Activated T-cell treated with anti-CD3 and anti-CD28 coated beads for 1 hour (primary cell): ENCODE measurements at regions not wholly inside any gene's neighbourhood (a gene's known extent, or its start where the extent isn't known, plus 50 kb on each side); places are given as distances from the start of the nearest gene placed in this dataset.

ENCODE experiments used
- DNase-seq: peaks from one replicate; pipeline ENCODE4 v3.0.0-alpha.2; 2020; ENCODE audit warnings: low read depth

DNA sequence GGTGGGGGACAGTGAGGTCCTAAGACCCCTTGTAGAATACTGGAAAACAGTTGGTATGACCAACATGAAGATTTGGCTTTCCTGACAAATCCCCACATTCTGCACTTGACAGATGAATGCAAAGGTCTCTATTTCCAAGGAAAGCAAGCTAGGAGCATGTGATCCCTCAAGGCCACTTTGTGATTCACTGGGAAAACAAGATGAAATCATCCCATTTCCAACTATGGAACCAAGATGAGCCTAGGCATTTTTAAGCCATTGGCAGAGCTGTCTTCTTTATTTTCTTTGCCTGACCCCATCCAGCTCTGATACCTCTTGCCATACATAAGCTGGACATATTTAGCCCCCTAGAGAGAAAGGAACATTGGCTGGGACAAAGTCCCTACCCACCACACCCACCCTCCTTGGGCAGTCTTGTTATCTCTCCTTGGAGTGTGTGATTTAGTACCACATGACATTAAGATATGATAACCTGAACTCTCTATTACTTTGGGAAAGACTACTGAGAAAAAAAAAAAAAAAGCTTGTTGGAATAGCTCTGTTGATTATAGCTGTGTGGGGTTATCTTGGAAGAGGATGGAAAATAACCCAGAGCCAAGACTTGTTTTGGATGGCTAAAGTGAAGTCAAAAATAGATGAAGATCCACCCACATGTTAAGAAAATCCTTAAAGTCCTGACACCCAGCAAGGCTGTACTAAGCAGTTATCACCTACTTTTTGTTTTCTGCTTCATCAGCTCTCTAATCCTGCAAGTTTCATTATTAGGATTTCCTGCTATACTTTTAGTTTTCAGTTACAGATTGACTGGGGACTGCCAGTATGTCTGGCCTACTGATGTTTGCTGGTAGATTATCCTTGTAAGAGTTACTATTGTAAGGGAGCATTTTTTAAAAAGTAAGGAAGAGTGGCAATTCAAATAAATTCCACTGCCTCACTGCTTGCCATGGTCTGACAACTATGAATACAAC lies 90.1 kb upstream of the PREP start:
- no peak for DNase-seq

- no peak for DNase-seq
Measured at GRCh38 chr6:105489216-105489530, 86.3 kb upstream of the PREP start.

DNA sequence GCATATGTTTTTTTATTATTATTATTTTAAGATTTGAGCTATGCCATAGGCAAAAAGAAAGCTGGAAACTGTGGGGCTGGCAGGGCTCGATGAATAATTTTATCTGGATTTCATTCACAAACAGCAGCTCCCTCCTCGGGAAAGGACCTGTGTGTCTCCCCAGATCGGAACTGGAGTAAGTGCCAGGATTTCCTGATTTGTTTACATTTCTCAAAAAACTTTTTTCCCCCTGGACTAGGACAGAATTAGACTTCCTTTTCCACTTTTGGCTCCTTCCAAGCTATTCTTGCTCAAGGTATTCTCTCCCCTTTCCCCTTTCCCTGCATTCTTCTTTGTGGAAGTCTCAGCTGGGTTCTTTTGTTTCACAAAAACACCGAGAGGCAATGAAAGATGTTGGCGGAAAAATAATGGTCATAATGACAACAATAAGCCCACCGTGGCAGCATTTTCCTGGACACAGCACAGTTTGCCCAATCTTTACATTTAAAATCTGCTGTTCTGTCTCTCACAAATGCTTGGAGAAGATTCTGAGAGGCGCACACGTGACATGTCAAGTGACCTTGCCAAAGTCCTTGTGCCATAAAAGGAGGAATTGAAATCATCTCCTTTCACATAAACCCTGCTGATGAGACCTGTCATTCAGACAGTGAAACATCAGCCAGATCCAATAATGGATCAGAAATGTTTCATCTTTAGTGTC lies 85.8 kb upstream of the PREP start:
- no peak for DNase-seq

DNA sequence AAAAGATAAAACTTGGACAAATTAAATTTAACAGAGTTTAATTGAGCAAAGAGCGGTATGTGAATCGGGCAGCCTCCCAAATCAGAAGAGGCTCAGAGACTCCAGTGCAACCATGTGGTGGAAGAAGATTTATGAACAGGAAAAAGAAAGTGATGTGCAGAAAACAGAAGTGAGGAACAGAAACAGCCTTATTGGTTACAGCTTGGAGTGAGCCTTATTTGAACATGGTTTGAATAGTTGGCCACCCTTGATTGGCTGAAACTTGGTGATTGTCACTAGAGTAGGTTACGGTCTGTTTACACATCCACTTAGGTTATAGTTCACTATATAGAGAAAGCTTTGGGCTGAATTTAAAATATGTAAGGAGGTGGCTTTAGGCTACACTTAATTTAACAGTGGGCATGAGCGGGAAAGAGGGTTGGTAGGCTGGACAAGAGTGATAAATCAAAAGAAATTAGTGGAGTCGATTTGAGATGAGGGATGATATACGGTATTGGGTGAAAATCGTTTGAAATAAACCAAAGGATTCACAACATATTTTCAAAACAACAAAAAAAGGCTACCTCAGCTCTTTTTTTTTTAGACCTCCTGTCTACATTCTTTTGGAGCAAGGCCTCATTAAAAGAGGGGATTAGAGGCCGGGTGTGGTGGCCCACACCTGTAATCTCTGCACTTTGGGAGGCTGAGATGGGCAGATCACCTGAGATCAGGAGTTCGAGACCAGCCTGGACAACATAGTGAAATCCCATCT lies 84.3 kb upstream of the PREP start:
- no peak for DNase-seq

GRCh38 chr6:105485456-105485855 lies 82.6 kb upstream of the PREP start:
- no peak for DNase-seq

DNA sequence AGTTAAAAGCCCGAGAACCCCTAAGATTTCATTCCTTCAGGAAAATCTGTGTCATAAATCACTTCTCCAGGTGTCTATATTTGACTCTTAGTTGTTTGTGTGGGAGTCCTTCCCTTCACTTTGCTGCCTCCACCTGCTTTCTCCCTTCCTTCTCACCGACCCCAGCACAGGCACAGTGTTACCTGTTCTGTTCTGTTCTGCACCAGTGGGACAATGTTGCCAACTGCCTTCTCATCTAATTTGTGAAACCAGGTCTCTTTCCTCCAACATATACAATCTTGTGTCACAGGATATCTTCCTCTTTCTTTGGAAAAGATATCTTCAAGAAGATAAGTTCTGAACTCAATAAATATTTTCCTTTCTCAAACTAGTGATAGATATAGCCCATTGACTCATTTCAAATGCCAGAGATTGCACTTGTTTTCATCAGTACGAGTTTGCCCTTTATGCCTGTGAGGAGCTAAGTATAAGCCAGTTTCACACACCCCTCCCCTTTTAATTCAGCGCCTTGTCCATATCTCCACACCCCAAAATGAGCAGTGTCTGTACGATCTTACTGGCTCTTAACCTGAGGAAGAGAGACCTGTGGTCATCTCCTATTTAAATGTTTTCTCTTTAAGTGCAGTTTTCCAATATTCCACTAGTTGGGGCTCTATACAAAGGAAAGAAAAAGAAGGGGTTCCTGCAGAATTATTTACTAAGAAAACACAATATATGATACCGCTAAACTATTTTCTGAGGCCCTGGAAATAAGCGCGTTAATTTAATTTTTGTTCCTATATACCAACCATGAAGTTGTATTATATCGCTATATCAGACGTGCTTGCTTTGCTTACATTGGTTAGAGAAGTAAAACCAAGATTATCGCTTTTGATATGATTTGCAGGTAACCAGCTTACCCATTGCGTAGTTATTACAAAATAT lies 81.6 kb upstream of the PREP start:
- DNase-seq = no peak

DNA sequence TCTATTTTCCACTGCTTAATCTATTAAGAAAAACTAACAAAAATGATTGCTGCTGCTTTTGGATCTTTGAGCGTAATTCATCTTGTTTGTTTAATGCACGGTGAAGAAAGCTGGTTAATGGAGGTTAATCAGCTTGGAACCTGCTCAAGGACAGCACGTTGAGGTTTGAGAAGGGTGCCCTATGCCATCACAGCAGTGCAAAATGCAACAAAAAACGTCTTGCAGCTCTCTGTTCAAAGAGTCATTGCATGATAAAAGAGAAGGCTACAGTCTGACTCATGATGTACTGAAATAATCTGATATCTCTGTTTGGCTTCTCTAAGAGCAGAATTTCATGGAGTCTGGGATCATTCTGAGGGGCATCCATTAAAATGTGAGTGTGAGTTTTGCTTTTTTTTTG lies 80.6 kb upstream of the PREP start:
- no peak for DNase-seq

DNA sequence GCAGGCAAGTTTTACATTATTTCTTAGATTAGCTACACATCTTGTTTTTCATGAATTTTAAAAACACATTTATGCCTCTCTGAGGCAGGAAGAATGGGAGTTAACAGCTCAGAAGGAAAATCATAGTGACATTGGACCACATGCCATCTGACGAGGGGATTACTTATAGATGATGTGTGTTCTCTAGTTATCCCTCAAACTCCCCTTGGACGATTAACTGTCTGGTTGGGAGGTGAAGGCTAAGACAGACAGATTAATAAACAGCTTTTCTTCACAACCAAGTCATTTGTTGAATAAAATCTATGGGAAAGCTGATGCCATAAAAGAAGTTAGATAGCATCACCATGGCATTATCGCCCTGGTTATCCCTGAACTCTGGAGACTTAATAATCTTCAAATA lies 80.0 kb upstream of the PREP start:
- DNase-seq = no peak

DNA sequence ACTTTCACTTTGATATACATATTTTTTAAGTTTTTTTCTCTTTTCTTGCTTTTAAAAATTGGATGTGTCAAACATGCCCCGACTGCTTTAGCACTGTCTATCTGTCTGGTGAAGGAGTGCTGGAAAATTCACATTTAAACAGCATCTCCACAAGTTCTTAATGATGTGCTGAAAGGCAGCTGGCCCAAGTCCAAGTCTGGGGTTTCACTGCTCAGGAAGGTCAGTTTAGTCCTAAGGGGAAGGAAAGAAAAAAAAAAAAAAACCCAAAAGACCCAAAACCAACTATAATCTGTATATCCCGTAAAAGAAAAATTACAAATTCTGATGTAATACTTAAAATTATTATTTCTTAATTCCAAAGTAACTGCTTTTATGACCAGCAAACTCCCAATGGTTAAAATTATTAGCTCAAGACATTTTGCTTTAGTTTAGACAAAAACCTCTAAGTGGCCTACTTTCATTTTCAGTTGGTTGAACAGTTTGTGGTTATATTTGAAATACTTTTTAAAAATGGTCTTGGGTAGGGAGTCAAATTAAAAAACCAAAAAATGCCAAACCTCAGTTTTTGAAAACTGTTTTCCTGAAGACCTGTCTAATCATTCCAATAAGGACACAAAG lies 79.5 kb upstream of the PREP start:
- DNase-seq = no peak

DNA sequence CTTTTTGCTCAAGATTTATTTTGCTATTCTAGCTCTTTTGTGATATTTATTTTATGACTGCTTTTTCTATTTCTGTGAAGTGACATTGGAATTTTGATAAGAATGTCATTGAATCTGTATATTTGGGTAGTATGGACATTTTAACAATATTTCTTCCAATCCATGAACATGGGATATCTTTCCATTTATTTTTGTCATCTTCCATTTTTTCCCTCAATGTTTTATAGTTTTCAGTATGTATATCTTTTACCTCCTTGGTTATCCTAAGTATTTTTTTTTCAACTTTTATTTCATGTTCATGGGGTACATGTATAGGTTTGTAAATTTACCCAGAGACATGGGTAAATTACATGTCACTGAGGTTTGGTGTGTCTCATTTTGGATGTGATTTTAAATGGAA lies 74.1 kb upstream of the PREP start:
- DNase-seq = no peak

- no peak for DNase-seq
Measured at GRCh38 chr6:105474234-105474633, 71.4 kb upstream of the PREP start.

GRCh38 chr6:105469946-105470345 lies 67.1 kb upstream of the PREP start:
- no peak for DNase-seq

DNA sequence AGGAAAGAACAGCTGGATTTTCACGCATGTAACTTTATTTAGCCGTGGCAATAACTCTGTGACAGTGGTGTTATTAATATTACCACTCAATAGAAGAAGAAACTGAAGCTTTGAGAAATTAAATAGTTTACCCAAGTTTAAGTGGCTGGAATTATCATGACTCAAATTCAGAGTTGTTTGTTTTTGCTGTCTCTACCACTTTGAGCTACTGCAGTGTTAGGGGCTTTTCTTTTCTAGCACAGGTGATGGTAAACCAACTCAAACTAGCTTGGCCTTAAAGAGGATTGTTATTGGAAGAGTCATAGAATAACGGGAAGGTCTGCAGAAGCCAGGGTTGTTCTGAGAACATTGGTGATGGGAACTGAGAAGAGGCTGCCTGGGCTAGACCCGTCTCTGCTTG lies 66.0 kb upstream of the PREP start:
- DNase-seq = no peak

- DNase-seq = no peak
Measured at GRCh38 chr6:105460860-105461259, 58.0 kb upstream of the PREP start.

DNA sequence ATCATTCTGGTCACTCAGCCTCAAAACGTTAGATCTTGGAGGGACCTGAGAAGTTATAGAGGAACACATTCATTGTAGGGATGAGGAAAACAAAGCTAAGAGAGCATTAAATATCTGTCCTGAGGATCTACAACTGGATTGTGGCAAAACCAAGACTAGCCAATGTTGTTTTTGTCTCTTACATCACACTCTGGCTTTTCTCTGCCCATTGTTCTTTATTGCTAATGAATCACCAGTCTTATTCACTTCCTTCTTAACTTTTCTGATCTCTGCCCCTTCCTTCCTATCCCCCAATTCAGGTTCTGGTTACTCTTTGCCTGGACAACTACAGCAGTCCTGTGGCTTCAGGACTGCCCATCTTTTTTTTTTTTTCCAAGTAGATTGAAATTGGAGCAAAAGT lies 57.0 kb upstream of the PREP start:
- no peak for DNase-seq

- no peak for DNase-seq
Measured at GRCh38 chr6:105459049-105459448, 56.2 kb upstream of the PREP start.

- no peak for DNase-seq
Measured at GRCh38 chr6:105458551-105458950, 55.7 kb upstream of the PREP start.

- no peak for DNase-seq
Measured at GRCh38 chr6:105458084-105458483, 55.2 kb upstream of the PREP start.

- DNase-seq = no peak
Measured at GRCh38 chr6:105453968-105454367, 51.1 kb upstream of the PREP start.

GRCh38 chr6:105452924-105453756 lies 50.3 kb upstream of the PREP start:
- DNase-seq = peak; percentile 5
